OCI-LY3 (cell line): ENCODE measurements at regions not wholly inside any gene's neighbourhood (a gene's known extent, or its start where the extent isn't known, plus 50 kb on each side); places are given as distances from the start of the nearest gene placed in this dataset.

Source experiments
- CTCF ChIP-seq: fragments of 200-600, 300-600 bp; sonication (generic); IDR thresholded peaks from 2 replicates; pipeline ENCODE4 v1.5.1; 2014; ENCODE audit warnings: antibody characterized with exemption, low read length, low read depth
- EZH2phosphoT487 ChIP-seq: fragments of 200-600 bp; shearing (Covaris generic); IDR thresholded peaks from 2 replicates; pipeline ENCODE4 v1.6.1; 2018; ENCODE audit warnings: antibody characterized with exemption, mixed run types, low read depth

- no peak for TF ChIP-seq CTCF
- TF ChIP-seq EZH2phosphoT487, result no peak
Observed at GRCh38 chr17:34782271-34782670, 179.0 kb downstream of the CCT6B start.
